Thyroid gland (tissue), 4 donors: ENCODE measurements at regions not wholly inside any gene's neighbourhood (a gene's known extent, or its start where the extent isn't known, plus 50 kb on each side); places are given as distances from the start of the nearest gene placed in this dataset.

Source experiments
- DNase-seq, 2 donors: peaks; one replicate each; pipeline ENCODE4 v3.0.0-alpha.2; 2019
- H3K27ac ChIP-seq, 3 donors: fragments of 200-600 bp; sonication (generic); 1 replicate in 2 of 3; 2 replicates in 1 of 3; pipeline ENCODE4 v1.5.1; 2016 to 2019; ENCODE audit warnings: mild to moderate bottlenecking in 1 of 3, moderate library complexity in 1 of 3
- H3K27me3 ChIP-seq: fragments of 200-600 bp; sonication (generic); one replicate; pipeline ENCODE4 v1.5.1; 2019
- H3K36me3 ChIP-seq, 2 donors: fragments of 200-600 bp; sonication (generic); one replicate each; pipeline ENCODE4 v1.5.1; 2016 to 2019
- H3K4me1 ChIP-seq, 2 donors: fragments of 200-600 bp; sonication (generic); one replicate each; pipeline ENCODE4 v1.5.1; 2017 to 2019
- H3K4me3 ChIP-seq, 3 donors: fragments of 200-600 bp; sonication (generic); replicated peaks in 1 of 3; 1 replicate in 2 of 3; 2 replicates in 1 of 3; pipeline ENCODE4 v1.5.1; 2016; ENCODE audit warnings: mild to moderate bottlenecking in 1 of 3
- H3K9me3 ChIP-seq: fragments of 200-600 bp; sonication (generic); one replicate; pipeline ENCODE4 v1.5.1; 2017
- CTCF ChIP-seq, 6 experiments: fragments of 200-600 bp in 3 of 6; fragments of 450-650 bp in 3 of 6; sonication (generic) in 3 of 6; IDR thresholded peaks; one replicate each; pipeline ENCODE4 v1.5.1; 2016 to 2019; ENCODE audit warnings: antibody characterized with exemption in 6 of 6, mild to moderate bottlenecking in 2 of 6, inconsistent platforms in 1 of 6, moderate library complexity in 1 of 6
- POLR2A ChIP-seq, 2 donors: fragments of 450-650 bp; IDR thresholded peaks; one replicate each; pipeline ENCODE4 v1.6.1; 2017; ENCODE audit warnings: antibody characterized with exemption in 2 of 2, mild to moderate bottlenecking in 2 of 2, moderate library complexity in 1 of 2
- WGBS, 2 donors: methylation state at CpG; one replicate each; pipeline ENCODE4 v1.1.5; 2017; 5-methylcytosine and 5-hydroxymethylcytosine counted together
- intact Hi-C: fragments of 100-400 bp; cut with DNase I; formaldehyde crosslinking; loops from one replicate; pipeline ENCODE4 v1.15.1; 2023

GRCh38 chr7:148481147-148481526 is 109.4 kb upstream of the C7orf33 start:
- intact Hi-C loops = no loop called here
- Histone ChIP-seq H3K27ac (no peak overlapping the region), H3K4me3 (no peak overlapping the region), H3K4me1 (peaks cover 0 to 3% of the 10 kb centered on the region in 2 donors), H3K36me3 (no peaks in the 10 kb centered on the region), H3K27me3 (no peaks in the 10 kb centered on the region), H3K9me3 (no peaks in the 10 kb centered on the region)
- WGBS, 2 donors = 65 to 78% methylated on average over 3 of the region's 3 CpGs
- no peak for TF ChIP-seq POLR2A (IDR thresholded peaks at IDR 0.05)
- TF ChIP-seq CTCF (IDR thresholded peaks at IDR 0.05) = no peak
- no peak for DNase-seq

- Histone ChIP-seq H3K4me3 (no peak overlapping the region), H3K4me1 (peaks cover 0 to 3% of the 10 kb centered on the region in 2 donors)
Measured at GRCh38 chr7:148481971-148482626, 108.5 kb upstream of the C7orf33 start.

GRCh38 chr7:148483515-148484308 is 106.9 kb upstream of the C7orf33 start:
- intact Hi-C loops = no loop called here
- Histone ChIP-seq H3K9me3 (no peaks in the 10 kb centered on the region), H3K27me3 (no peaks in the 10 kb centered on the region), H3K4me1 (peaks cover 0 to 3% of the 10 kb centered on the region in 2 donors), H3K36me3 (no peaks in the 10 kb centered on the region), H3K4me3 (no peak overlapping the region), H3K27ac (no peak overlapping the region)
- TF ChIP-seq POLR2A (IDR thresholded peaks at IDR 0.05) (no peak), CTCF (IDR thresholded peaks at IDR 0.05) (no peak)
- WGBS, 2 donors = 88 to 91% methylated on average over 17 of the region's 17 CpGs
- no peak for DNase-seq

More at GRCh38 chr7:148481971-148482626, 108.5 kb upstream of the C7orf33 start:
- no peak for TF ChIP-seq POLR2A (IDR thresholded peaks at IDR 0.05)
- TF ChIP-seq CTCF (IDR thresholded peaks at IDR 0.05) = no peak
- no peaks in the 10 kb centered on the region for H3K9me3 ChIP-seq
- no peak for DNase-seq
- no peaks in the 10 kb centered on the region for H3K36me3 ChIP-seq
- no peaks in the 10 kb centered on the region for H3K27me3 ChIP-seq
- no peak overlapping the region for H3K27ac ChIP-seq
- whole genome bisulfite sequencing, 2 donors = 87% methylated on average over 19 of the region's 19 CpGs
- intact Hi-C loops = no loop called here

GRCh38 chr7:148484486-148484885 is 106.1 kb upstream of the C7orf33 start:
- H3K27ac ChIP-seq = no peak overlapping the region
- intact Hi-C loops = no loop called here
- 81 to 92% methylated on average over 3 of the region's 3 CpGs for WGBS, 2 donors
- H3K27me3 ChIP-seq = no peaks in the 10 kb centered on the region
- no peaks in the 10 kb centered on the region for H3K36me3 ChIP-seq
- no peak for DNase-seq
- TF ChIP-seq CTCF (IDR thresholded peaks at IDR 0.05) (no peak), POLR2A (IDR thresholded peaks at IDR 0.05) (no peak)
- H3K4me3 ChIP-seq = no peak overlapping the region
- peaks cover 0 to 3% of the 10 kb centered on the region in 2 donors for H3K4me1 ChIP-seq
- H3K9me3 ChIP-seq = no peaks in the 10 kb centered on the region

- intact Hi-C loops = no loop called here
- TF ChIP-seq POLR2A (IDR thresholded peaks at IDR 0.05) (no peak), CTCF (IDR thresholded peaks at IDR 0.05) (no peak)
- WGBS, 2 donors = 67 to 80% methylated on average over 3 of the region's 3 CpGs
- Histone ChIP-seq H3K4me3 (no peak overlapping the region), H3K4me1 (peaks cover 0 to 2% of the 10 kb centered on the region in 2 donors), H3K9me3 (no peaks in the 10 kb centered on the region), H3K36me3 (no peaks in the 10 kb centered on the region), H3K27me3 (no peaks in the 10 kb centered on the region), H3K27ac (no peak overlapping the region)
- no peak for DNase-seq
Measured at GRCh38 chr7:148485618-148486017, 104.9 kb upstream of the C7orf33 start.
